CMK (cell line): ENCODE measurements at regions not wholly inside any gene's neighbourhood (a gene's known extent, or its start where the extent isn't known, plus 50 kb on each side); places are given as distances from the start of the nearest gene placed in this dataset.
"Not testable (repeated sequence)": the region's sequence is repeated elsewhere in the genome, so short reads cannot be mapped to it uniquely, and the experiment has no call there.

ENCODE experiments used
- DNase-seq: peaks from one replicate; pipeline ENCODE4 v3.0.0-alpha.2; 2010; ENCODE audit warnings: low read depth

- no peak for DNase-seq
These were observed 105.8 kb downstream of the SPP2 start for GRCh38 chr2:234156326-234156725.

DNA sequence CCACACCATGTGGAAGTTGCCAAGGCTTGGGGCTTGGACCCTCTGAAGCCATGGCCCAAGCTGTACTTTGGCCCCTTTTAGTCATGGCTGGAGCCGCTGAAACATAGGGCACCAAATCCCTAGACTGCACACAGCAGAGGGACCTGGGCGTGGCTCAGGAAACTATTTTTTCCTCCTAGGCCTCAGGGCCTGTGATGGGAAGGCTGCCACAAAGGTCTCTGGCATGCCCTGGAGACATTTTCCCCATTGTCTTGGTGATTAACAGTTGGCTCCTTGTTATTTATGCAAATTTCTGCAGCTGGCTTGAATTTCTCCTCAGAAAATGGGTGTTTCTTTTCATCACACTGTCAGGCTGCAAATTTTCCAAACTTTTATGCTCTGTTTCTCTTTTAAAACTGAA, 102.3 kb downstream of the SPP2 start:
- DNase-seq = not testable (repeated sequence)

GRCh38 chr2:234147335-234147861, 96.9 kb downstream of the SPP2 start:
- DNase-seq = no peak

GRCh38 chr2:234146087-234146826, 95.8 kb downstream of the SPP2 start:
- no peak for DNase-seq

GRCh38 chr2:234145511-234145910, 95.0 kb downstream of the SPP2 start:
- DNase-seq = no peak

DNA sequence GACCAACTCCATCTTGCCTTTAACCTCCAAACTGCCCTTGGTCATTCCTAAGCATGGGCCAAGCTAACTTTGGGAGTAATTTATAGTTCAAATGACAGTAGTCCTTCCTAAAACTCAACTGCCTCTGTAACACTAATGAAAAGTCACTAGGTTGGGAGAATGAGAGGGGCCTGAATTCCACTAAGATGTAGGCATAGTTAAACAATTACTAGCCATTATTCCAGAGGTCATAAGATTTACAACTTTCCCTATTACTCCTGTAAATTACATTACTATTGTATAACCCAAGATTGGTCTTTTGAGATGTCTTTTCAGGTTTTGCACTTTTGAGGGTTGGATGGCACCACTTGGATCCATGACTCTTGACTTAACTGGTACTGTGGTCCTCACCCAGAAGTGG, 94.6 kb downstream of the SPP2 start:
- no peak for DNase-seq

DNA sequence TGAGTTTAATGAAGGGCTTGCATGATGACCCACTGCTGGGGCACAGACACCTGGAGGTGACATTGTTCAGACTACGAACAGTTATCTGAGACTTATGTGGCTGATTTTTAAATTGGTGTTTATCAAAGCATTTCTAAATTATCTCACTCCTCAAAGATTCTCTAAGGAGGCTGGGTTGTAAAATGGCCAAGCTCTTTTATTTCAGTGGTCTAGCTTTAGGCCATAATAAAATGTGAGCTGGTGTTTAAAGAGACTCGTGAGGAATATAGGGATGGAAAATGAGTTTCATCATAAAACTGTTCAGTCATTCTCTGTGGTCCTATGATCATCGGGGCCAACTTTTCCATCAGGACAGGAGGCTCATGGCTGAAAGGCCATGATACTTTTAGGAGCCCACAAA, 93.4 kb downstream of the SPP2 start:
- no peak for DNase-seq

DNA sequence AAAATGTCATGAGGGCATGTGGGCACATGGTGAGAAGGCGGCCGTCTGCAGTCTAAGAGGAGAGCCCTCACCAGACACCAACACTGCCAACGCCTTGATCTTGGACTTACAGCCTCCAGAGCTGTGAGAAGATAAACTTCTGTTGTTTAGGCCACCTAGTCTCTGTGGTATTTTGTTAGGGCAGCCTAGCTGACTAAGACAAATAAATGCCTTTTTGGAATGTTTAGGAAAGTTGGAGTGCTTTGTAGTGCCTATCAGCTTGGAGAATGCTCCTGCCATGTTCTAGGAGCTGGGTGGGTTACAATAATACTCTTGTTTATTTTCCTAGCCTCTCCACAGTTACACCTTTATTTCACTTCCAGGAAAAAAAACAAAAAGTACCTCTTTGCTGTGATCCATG, 92.0 kb downstream of the SPP2 start:
- DNase-seq = no peak

DNA sequence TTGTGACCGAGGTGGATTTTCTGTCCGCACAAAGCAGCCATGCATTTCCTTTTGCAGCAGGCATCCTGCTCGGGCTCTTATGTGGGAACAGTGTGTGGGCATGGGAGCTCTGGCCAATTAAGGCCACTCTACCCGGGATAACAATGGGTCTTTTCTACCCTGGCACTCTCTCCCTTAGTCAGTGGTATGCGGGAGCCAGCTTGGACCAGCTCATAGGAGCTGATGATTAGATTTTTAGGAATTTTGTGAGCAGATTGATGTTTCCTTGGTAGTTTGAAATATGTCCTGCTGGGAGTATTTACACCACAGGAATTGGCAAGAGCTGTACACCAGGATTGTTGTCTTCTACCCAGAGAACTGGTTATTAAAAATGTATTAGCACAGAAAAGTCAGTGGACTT, 89.3 kb downstream of the SPP2 start:
- DNase-seq = no peak

DNA sequence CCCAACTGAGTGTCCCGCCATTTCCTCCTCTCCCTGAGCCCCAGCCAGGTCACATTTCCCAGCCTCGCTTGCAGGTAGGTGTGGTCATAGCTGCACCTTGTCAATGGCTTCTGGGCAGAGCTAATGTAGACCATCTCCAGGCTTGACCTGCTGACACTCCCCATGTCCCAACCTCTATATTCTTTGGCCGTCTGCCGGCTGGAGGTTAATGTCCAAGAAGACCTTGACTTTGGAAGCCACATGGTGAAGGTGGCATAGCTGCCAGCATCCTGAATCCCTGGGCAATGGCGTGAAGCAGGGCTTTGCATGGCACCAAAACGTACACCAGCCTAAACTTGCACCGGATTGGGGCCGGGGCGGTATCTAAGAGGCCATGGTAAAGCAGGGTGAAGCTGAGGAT, 88.3 kb downstream of the SPP2 start:
- DNase-seq = no peak

DNA sequence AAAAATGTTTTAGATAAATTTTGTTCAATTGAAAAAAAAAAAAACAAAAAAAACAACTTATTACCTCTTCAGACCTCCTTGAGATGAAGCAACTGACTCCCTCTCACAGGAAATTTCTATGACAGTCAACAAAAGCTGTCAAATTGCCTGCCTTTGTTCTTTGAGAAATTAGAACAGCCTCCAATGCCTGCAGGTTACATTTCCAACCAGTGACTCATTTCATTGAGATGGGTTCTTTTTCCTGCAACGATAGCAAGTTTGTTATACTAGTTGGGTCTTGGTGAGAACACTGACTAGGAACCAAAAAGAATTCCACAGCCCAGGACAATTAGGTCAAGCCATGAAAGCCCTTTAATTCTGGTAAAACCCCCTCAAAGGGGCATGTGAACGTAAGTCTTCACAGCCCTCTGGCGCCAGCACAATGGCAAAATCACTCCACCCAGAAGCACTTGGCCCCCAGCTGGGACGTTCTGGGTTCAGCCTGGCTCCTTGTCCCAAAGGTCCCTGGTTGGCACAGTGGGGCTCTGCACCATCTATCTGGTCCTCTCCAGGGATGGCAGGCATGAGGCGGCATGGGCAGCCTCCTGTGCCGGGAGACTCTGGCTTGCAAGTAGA, 87.0 kb downstream of the SPP2 start:
- no peak for DNase-seq

- no peak for DNase-seq
These were observed 86.0 kb downstream of the SPP2 start for GRCh38 chr2:234136461-234136860.

DNA sequence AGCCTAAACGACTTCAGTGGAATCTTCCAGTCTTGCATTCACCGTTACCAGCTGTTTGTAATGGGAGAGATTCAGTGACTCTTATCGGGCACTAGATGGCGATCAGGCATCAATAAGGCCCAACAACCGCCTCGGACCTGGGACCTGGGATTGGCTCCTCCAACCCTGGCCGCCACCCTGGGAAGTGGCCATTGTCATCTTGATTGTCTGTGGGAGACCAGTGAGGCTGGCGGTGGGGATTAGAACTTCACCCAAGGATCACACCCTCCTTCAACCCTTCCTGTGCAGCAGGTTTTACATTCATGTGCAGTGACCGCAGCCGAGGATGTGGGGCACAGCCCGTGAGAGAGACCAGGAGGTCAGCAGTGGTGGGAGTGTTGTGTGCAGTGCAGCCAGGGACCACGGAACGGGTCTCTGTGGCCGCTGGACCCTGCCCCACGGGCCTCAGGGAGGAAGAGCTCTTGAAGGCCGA, 85.3 kb downstream of the SPP2 start:
- peak; percentile 7 for DNase-seq

DNA sequence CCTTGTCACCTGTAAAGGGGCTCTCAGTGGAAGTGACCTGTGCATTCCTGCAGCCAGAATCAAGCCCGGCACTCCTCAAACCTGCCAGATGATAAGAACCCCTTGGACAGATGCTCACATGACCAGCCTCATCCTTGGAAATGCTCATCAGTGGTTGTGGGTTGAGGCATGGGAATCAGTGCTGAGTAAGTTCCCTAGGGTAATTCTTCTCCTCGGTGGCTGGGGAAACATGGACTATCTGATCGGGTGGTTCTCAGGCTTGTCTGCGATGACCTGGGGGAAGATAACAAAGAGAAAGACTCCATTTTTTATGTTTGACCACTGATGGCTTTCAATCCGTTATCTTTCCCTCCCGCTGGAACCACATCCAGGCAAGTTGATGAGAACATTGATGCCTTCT, 84.0 kb downstream of the SPP2 start:
- no peak for DNase-seq

DNA sequence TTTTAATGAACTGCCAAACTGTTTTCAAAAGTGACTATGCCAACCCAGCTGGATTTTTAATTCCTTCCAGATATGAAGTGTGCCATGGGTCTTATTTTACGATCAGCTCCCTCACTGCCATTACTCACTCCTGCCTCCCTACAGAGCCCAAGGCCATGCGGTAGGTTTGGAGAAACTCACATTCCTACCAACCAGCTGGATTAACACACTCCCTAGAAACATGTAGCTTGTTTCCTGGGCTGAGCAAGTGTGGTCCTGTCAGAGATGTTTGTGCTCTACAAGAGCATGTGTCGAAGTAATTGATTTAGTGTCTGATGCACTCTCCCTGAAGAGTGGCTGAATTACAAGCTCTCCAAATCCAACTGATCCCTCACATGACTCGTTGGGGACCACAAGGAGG, 82.5 kb downstream of the SPP2 start:
- no peak for DNase-seq

GRCh38 chr2:234130777-234131181, 80.3 kb downstream of the SPP2 start:
- DNase-seq = no peak

- DNase-seq = no peak
These were observed 78.1 kb downstream of the SPP2 start for GRCh38 chr2:234128606-234129005.
